PC-9 (cell line): ENCODE measurements at regions not wholly inside any gene's neighbourhood (a gene's known extent, or its start where the extent isn't known, plus 50 kb on each side); places are given as distances from the start of the nearest gene placed in this dataset.

ENCODE experiments used
- BruUV-seq: library from RNA; stranded (reverse); fragments of 400-500 nt; replicated peaks from 2 replicates; lab custom pipeline; 2021; lab: Mats Ljungman, UMichigan
- CTCF ChIA-PET: fragments of 300-600 bp; sonication (Branson Sonifier 250); formaldehyde crosslinking; loops from one replicate; lab custom pipeline; 2022; ENCODE audit warnings: antibody characterized with exemption; lab: Charles Lee
- POLR2A ChIA-PET: fragments of 300-600 bp; sonication (Branson Sonifier 250); formaldehyde crosslinking; loops from one replicate; lab custom pipeline; 2022; ENCODE audit warnings: antibody characterized with exemption; ENCODE audit not compliant: unreplicated experiment; lab: Charles Lee
- DNase-seq, 2 experiments: peaks; one replicate each; pipeline versions ENCODE4 v3.0.0 to v3.0.0-alpha.2; 2015 to 2022; ENCODE audit warnings: mixed read lengths in 1 of 2
- H2AFZ ChIP-seq: fragments of 200-600 bp; sonication (generic); 2 replicates; pipeline ENCODE4 v1.8.1; 2017; ENCODE audit warnings: antibody characterized with exemption
- H3F3A ChIP-seq: fragments of 200-600 bp; sonication (generic); 2 replicates; pipeline ENCODE4 v1.8.1; 2017; ENCODE audit warnings: antibody characterized with exemption, mild to moderate bottlenecking, low read depth; ENCODE audit not compliant: insufficient read depth
- H3K27ac ChIP-seq: fragments of 200-600 bp; sonication (generic); 2 replicates; pipeline ENCODE4 v1.6.1; 2016; ENCODE audit warnings: mixed run types
- H3K27me3 ChIP-seq: fragments of 200-600 bp; sonication (generic); 2 replicates; pipeline ENCODE4 v1.6.1; 2016; ENCODE audit warnings: low read depth, mixed run types; ENCODE audit not compliant: insufficient read depth
- H3K36me3 ChIP-seq: fragments of 200-600 bp; sonication (generic); 2 replicates; pipeline ENCODE4 v1.6.1; 2016; ENCODE audit warnings: low read depth, mixed run types
- H3K4me1 ChIP-seq: fragments of 200-600 bp; sonication (generic); replicated peaks from 2 replicates; pipeline ENCODE4 v1.6.1; 2016; ENCODE audit warnings: mixed run types; ENCODE audit not compliant: insufficient read depth
- H3K4me2 ChIP-seq: fragments of 200-600 bp; sonication (generic); 2 replicates; pipeline ENCODE4 v1.6.1; 2017; ENCODE audit warnings: mixed run types
- H3K4me3 ChIP-seq: fragments of 200-600 bp; sonication (generic); 2 replicates; pipeline ENCODE4 v1.6.1; 2016; ENCODE audit warnings: mixed run types
- H3K79me2 ChIP-seq: fragments of 200-600 bp; sonication (generic); 2 replicates; pipeline ENCODE4 v1.6.1; 2017; ENCODE audit warnings: low read depth, mixed run types
- H3K9me2 ChIP-seq: fragments of 200-600 bp; sonication (generic); 2 replicates; pipeline ENCODE4 v1.8.1; 2017; ENCODE audit warnings: mild to moderate bottlenecking; ENCODE audit not compliant: insufficient read depth
- H3K9me3 ChIP-seq: fragments of 200-600 bp; sonication (generic); 2 replicates; pipeline ENCODE4 v1.8.1; 2016; ENCODE audit warnings: low read depth; ENCODE audit not compliant: insufficient read depth
- H4K20me1 ChIP-seq: fragments of 200-600 bp; sonication (generic); 2 replicates; pipeline ENCODE4 v1.8.1; 2017; ENCODE audit not compliant: insufficient read depth
- CTCF ChIP-seq: fragments of 200-600 bp; sonication (generic); conservative IDR thresholded peaks from 2 replicates; pipeline ENCODE4 v1.6.1; 2017; ENCODE audit warnings: mixed run types, antibody characterized with exemption, mild to moderate bottlenecking, moderate library complexity
- EZH2 ChIP-seq: fragments of 200-600 bp; sonication (generic); IDR thresholded peaks from 2 replicates; pipeline ENCODE4 v1.8.0; 2017; ENCODE audit warnings: antibody characterized with exemption, low read depth
- intact Hi-C: fragments of 100-400 bp; cut with micrococcal nuclease; formaldehyde crosslinking; loops from one replicate; pipeline ENCODE4 v1.10.0; 2022; ENCODE audit not compliant: unreplicated experiment

- no TSS peak for BruUV-seq
- TF ChIP-seq EZH2 = no peak
- no peak for TF ChIP-seq CTCF
- Histone ChIP-seq H3K9me2 (no peaks in the 10 kb centered on the region), H3K36me3 (no peaks in the 10 kb centered on the region), H3K4me3 (no peak overlapping the region), H4K20me1 (no peaks in the 10 kb centered on the region), H3K4me1 (peaks cover 25% of the 10 kb centered on the region), H2AFZ (no peak overlapping the region), H3F3A (no peaks in the 10 kb centered on the region), H3K9me3 (no peaks in the 10 kb centered on the region), H3K4me2 (no peak overlapping the region), H3K79me2 (no peaks in the 10 kb centered on the region), H3K27me3 (no peaks in the 10 kb centered on the region), H3K27ac (no peak overlapping the region)
- ChIA-PET CTCF (no interaction called here), POLR2A (no interaction called here)
- no peak for DNase-seq
- intact Hi-C loops = no loop called here
Observed at GRCh38 chr3:43217633-43218032, 68.7 kb upstream of the SNRK start.

DNA sequence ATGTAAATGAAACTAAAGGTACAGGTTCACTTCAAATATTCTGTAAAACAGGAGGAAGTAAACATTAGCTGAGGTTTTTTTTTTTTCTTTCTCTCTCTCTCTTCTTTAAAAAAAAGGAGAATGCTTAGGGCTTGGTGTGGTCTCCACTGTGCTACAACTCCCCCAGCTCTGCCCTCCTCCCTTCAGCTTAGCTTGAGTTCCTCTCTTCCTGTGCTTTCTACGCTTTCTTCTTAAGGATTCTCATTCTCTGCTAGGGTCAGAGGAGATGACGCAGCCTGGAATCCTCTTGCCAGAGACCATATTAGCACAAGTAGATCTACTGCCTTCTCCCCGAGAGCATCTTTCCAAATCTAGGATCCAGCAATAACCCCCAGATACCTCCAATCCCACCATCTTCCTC is 69.1 kb upstream of the SNRK start:
- H3F3A ChIP-seq = no peaks in the 10 kb centered on the region
- no TSS peak for BruUV-seq
- H3K79me2 ChIP-seq = no peaks in the 10 kb centered on the region
- no peaks in the 10 kb centered on the region for H3K36me3 ChIP-seq
- DNase-seq = no peak
- ChIA-PET POLR2A (no interaction called here), CTCF (no interaction called here)
- no peaks in the 10 kb centered on the region for H3K9me3 ChIP-seq
- no peak overlapping the region for H3K4me3 ChIP-seq
- H3K27me3 ChIP-seq = no peaks in the 10 kb centered on the region
- no peak overlapping the region for H3K27ac ChIP-seq
- peaks cover 26% of the 10 kb centered on the region for H3K4me1 ChIP-seq
- TF ChIP-seq CTCF = no peak
- TF ChIP-seq EZH2 = no peak
- intact Hi-C loops = no loop called here
- H4K20me1 ChIP-seq = no peaks in the 10 kb centered on the region
- no peaks in the 10 kb centered on the region for H3K9me2 ChIP-seq
- no peak overlapping the region for H3K4me2 ChIP-seq
- no peak overlapping the region for H2AFZ ChIP-seq

DNA sequence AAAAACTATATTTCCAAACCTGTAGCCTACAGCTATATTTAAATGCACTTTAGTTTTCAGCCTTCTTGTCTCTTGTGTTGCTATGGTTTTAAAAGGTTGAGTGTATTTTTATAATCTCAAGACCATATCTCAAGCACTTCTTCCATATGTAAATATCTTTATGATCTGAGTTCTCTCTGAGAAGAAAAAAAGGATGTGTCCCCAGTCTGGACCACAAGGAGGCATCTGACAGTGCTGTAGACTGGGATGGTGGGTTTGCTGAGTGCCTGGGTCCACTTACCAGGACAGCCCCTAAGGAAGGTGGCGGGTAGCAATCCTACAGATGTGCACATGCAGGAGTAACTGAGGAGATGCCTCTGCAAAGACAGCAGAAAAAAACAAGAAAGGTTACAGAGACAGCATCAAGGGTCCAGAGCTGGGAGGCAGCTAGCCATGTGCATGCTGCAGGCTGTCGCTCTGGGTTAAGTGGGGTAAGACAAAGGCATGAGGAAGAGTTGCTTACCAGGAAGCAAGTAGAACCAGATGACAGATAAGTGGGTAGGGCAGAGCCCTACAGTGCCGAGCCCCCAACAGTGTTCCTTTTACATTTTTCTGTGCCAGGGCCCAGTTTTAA is 70.6 kb upstream of the SNRK start:
- Histone ChIP-seq H4K20me1 (no peaks in the 10 kb centered on the region), H2AFZ (no peak overlapping the region), H3K9me3 (no peaks in the 10 kb centered on the region), H3F3A (no peaks in the 10 kb centered on the region), H3K27me3 (no peaks in the 10 kb centered on the region), H3K4me2 (no peak overlapping the region), H3K36me3 (no peaks in the 10 kb centered on the region), H3K4me3 (no peak overlapping the region), H3K27ac (no peak overlapping the region), H3K4me1 (peaks cover 26% of the 10 kb centered on the region), H3K79me2 (no peaks in the 10 kb centered on the region), H3K9me2 (no peaks in the 10 kb centered on the region)
- ChIA-PET POLR2A (no interaction called here), CTCF (no interaction called here)
- no peak for DNase-seq
- intact Hi-C loops = no loop called here
- BruUV-seq = no TSS peak
- no peak; the same call in 1 of the 2 replicates for TF ChIP-seq CTCF
- TF ChIP-seq EZH2 = no peak
